ENCODE measurements at regions not wholly inside any gene's neighbourhood (a gene's known extent, or its start where the extent isn't known, plus 50 kb on each side); places are given as distances from the start of the nearest gene placed in this dataset.

- TF ChIP-seq FOXP2 (optimal IDR thresholded peaks at IDR 0.05; ENCODE audit: control extremely low read depth, extremely low read length, insufficient read depth) (no peak), EZH2 (IDR thresholded peaks at IDR 0.05) (no peak), POLR2AphosphoS5 (IDR thresholded peaks at IDR 0.05; ENCODE audit: borderline replicate concordance, low read depth, low read length) (no peak)
Observed at GRCh38 chr12:46108721-46109120, 118.3 kb upstream of the SCAF11 start.

All from SK-N-MC (cell line).